K562 (cell line): ENCODE measurements at regions not wholly inside any gene's neighbourhood (a gene's known extent, or its start where the extent isn't known, plus 50 kb on each side); places are given as distances from the start of the nearest gene placed in this dataset.

Source experiments
- ATAC-seq: fragments of 200-7000 bp; cut with Tn5 transposase; 3 replicates; pipeline ENCODE4 v1.9.1; 2020; ENCODE audit warnings: moderate library complexity
- BruUV-seq: library from RNA; stranded (reverse); fragments of 400-500 nt; replicated peaks from 2 replicates; lab custom pipeline; 2021; lab: Mats Ljungman, UMichigan
- CTCF ChIA-PET: fragments of 300-600 bp; formaldehyde crosslinking; extraction: SDS; loops from one replicate; lab custom pipeline; 2021; ENCODE audit warnings: low intra/inter-chr PET ratio; lab: Yijun Ruan, JAX
- POLR2A ChIA-PET: fragments of 300-600, 350-650 bp; sonication (Branson Sonifier 250); formaldehyde crosslinking; extraction: SDS; loops from one replicate; lab custom pipeline; 2021; ENCODE audit warnings: antibody characterized with exemption, inconsistent platforms; lab: Yijun Ruan, JAX
- DNase-seq, 4 experiments: peaks; one replicate each; pipeline versions ENCODE4 v3.0.0 to v3.0.0-alpha.2; 2011 to 2018; ENCODE audit warnings: low spot score in 3 of 4, mixed read lengths in 3 of 4; ENCODE audit errors: extremely low read depth in 1 of 4
- FAIRE-seq: peaks from 2 replicates; lab custom pipeline; 2011; peaks lifted over from hg19 to GRCh38; lab: Jason Lieb, UNC
- H2AFZ ChIP-seq: 2 replicates; pipeline ENCODE4 v1.6.0; 2011; ENCODE audit warnings: low read depth, low read length, control low read depth, inconsistent platforms
- H3K27ac ChIP-seq: fragments of 200-600 bp; 3 replicates; pipeline ENCODE4 v1.8.0; 2011; ENCODE audit warnings: low read depth, mild to moderate bottlenecking, control low read depth, inconsistent platforms, low read length, moderate library complexity, mixed read lengths; ENCODE audit errors: extremely low read depth
- H3K27me3 ChIP-seq, 2 experiments: fragments of 300-600 bp in 1 of 2; 2 replicates in 1 of 2; 3 replicates in 1 of 2; pipeline versions ENCODE4 v1.6.0 to v1.8.0; 2011; ENCODE audit warnings: inconsistent platforms in 2 of 2, low read length in 2 of 2, mild to moderate bottlenecking in 1 of 2, mixed read lengths in 1 of 2, moderate library complexity in 1 of 2; ENCODE audit not compliant: control insufficient read depth in 2 of 2, insufficient read depth in 2 of 2
- H3K36me3 ChIP-seq: fragments of 300-600 bp; 3 replicates; pipeline ENCODE4 v1.8.0; 2011; ENCODE audit warnings: mild to moderate bottlenecking, low read length, inconsistent platforms; ENCODE audit not compliant: control insufficient read depth, insufficient read depth
- H3K4me1 ChIP-seq, 2 experiments: fragments of 200-600 bp in 1 of 2; replicated peaks in 1 of 2; 2 replicates in 1 of 2; 3 replicates in 1 of 2; pipeline versions ENCODE4 v1.5.1 to v1.8.0; 2011; ENCODE audit warnings: inconsistent platforms in 2 of 2, low read length in 2 of 2, mild to moderate bottlenecking in 1 of 2, mixed read lengths in 1 of 2, moderate library complexity in 1 of 2; ENCODE audit not compliant: control insufficient read depth in 2 of 2, insufficient read depth in 2 of 2
- H3K4me2 ChIP-seq: 2 replicates; pipeline ENCODE4 v1.6.1; 2011; ENCODE audit warnings: low read length, control low read depth, inconsistent platforms, mixed read lengths; ENCODE audit not compliant: insufficient read depth
- H3K4me3 ChIP-seq: fragments of 200-600 bp; sonication (generic), shearing (Covaris generic); 2 replicates; pipeline ENCODE4 v1.5.1; 2016; ENCODE audit warnings: control low read depth, inconsistent platforms
- H3K79me2 ChIP-seq: fragments of 200-600 bp; 3 replicates; pipeline ENCODE4 v1.8.0; 2011; ENCODE audit warnings: low read length, inconsistent platforms; ENCODE audit not compliant: control insufficient read depth, insufficient read depth
- H3K9ac ChIP-seq, 2 experiments: 2 replicates each; pipeline versions ENCODE4 v1.6.0 to v1.6.1; 2011; ENCODE audit warnings: low read depth in 2 of 2, low read length in 2 of 2, control low read depth in 1 of 2, inconsistent platforms in 1 of 2, mild to moderate bottlenecking in 1 of 2, mixed read lengths in 1 of 2; ENCODE audit not compliant: insufficient read depth in 1 of 2
- H3K9me1 ChIP-seq: one replicate; pipeline ENCODE4 v1.6.0; 2011; ENCODE audit warnings: inconsistent platforms, mild to moderate bottlenecking, low read length, moderate library complexity; ENCODE audit not compliant: control insufficient read depth, insufficient read depth
- H3K9me3 ChIP-seq: replicated peaks from 2 replicates; pipeline ENCODE4 v1.5.1; 2011; ENCODE audit warnings: low read depth, low read length, inconsistent platforms; ENCODE audit not compliant: control insufficient read depth, insufficient read depth
- H4K20me1 ChIP-seq: replicated peaks from 2 replicates; pipeline ENCODE4 v1.6.1; 2011; ENCODE audit warnings: low read length, inconsistent platforms, mixed read lengths; ENCODE audit not compliant: control insufficient read depth, insufficient read depth
- ESRRB ChIP-seq: fragments of 250-450 bp; sonication (Bioruptor Pico); IDR thresholded peaks from 2 replicates; pipeline ENCODE4 v1.5.0; 2020; ENCODE audit warnings: mild to moderate bottlenecking, moderate library complexity, borderline replicate concordance
- KLF1 ChIP-seq: fragments of 450-650 bp; IDR thresholded peaks from 2 replicates; pipeline ENCODE4 v1.6.1; 2016; ENCODE audit warnings: missing genetic modification characterization, missing compliant biosample characterization
- NR1H2 ChIP-seq: sonication (generic); formaldehyde crosslinking; IDR thresholded peaks from 2 replicates; pipeline ENCODE4 v1.4.0; 2020; ENCODE audit warnings: mild to moderate bottlenecking, missing genetic modification reagents
- RBM25 ChIP-seq: fragments of 200-400 bp; formaldehyde crosslinking; IDR thresholded peaks from 2 replicates; pipeline ENCODE4 v1.6.1; 2018; ENCODE audit warnings: low read length, low read depth, moderate library complexity; ENCODE audit not compliant: severe bottlenecking
- SMARCE1 ChIP-seq: fragments of 450-650 bp; IDR thresholded peaks from 2 replicates; pipeline ENCODE4 v1.7.1; 2016; ENCODE audit warnings: mild to moderate bottlenecking
- U2AF2 ChIP-seq: fragments of 200-400 bp; formaldehyde crosslinking; optimal IDR thresholded peaks from 2 replicates; pipeline ENCODE3; 2017; ENCODE audit warnings: low read depth, mild to moderate bottlenecking, low read length
- XRCC5 ChIP-seq: fragments of 200-400 bp; formaldehyde crosslinking; IDR thresholded peaks from 2 replicates; pipeline ENCODE4 v1.6.1; 2017; ENCODE audit warnings: low read depth, mild to moderate bottlenecking, low read length
- ZKSCAN1 ChIP-seq: fragments of 150-350 bp; IDR thresholded peaks from 2 replicates; pipeline ENCODE4 v1.6.1; 2016; ENCODE audit warnings: low read depth, low read length
- ZNF507 ChIP-seq: conservative IDR thresholded peaks from 2 replicates; pipeline ENCODE4 v1.6.1; 2017; ENCODE audit warnings: missing genetic modification characterization, missing compliant biosample characterization
- ZNF75A ChIP-seq: fragments of 450-650 bp; formaldehyde crosslinking; IDR thresholded peaks from 2 replicates; pipeline ENCODE4 v1.4.0; 2020; ENCODE audit warnings: mild to moderate bottlenecking
- WGBS: fragments of 100-300 bp; shearing (Covaris generic); methylation state at CpG from one replicate; pipeline ENCODE4 v1.1.6; 2016; ENCODE audit warnings: low coverage, mixed read lengths; ENCODE audit not compliant: insufficient coverage; ENCODE audit errors: missing lambda C conversion rate; 5-methylcytosine and 5-hydroxymethylcytosine counted together
- in situ Hi-C: fragments of 300-500 bp; cut with MboI; formaldehyde crosslinking; loops from 4 replicates; pipeline ENCODE4 v1.15.0; 2018; ENCODE audit warnings: inconsistent platforms, mixed read lengths
- intact Hi-C: fragments of 100-400 bp; cut with micrococcal nuclease; formaldehyde crosslinking; loops from 2 replicates; pipeline ENCODE4 v1.14.2; 2022
- TF ChIP-seq, protein P1 (sequence below): fragments of 450-650 bp; formaldehyde crosslinking; IDR thresholded peaks from 2 replicates; pipeline ENCODE4 v1.4.0; 2020; ENCODE audit warnings: mild to moderate bottlenecking, moderate library complexity

DNA sequence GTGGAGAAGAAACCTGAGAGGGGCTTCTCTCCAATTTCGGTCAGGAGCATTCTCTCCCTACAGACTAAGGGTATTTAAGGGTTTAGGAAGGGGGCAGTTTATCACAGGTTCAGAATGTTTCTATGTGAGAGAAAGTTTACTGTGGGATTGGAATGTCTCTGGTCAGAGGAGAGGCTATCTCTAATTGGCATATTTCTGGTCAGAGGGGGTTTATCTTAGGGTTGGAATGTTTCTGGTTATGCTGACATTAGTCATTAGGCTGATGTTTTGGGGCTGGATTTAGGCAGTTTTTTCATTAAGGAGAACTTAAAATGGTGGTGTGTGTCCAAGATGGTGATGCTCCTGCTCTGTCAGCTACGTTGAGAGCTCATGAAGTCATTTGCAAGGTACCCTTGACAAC is 758.0 kb downstream of the TYW1 start:
- POLR2A ChIA-PET = no interaction called here
- no peak overlapping the region for H3K27ac ChIP-seq

More for the DNA sequence above, 758.0 kb downstream of the TYW1 start:
- no peaks in the 10 kb centered on the region for H3K9me1 ChIP-seq
- H3K9me3 ChIP-seq = no peaks in the 10 kb centered on the region
- 0% methylated on average over 2 of the region's 2 CpGs for whole genome bisulfite sequencing
- in situ Hi-C loops (no loop called here), intact Hi-C loops (no loop called here)
- H3K27me3 ChIP-seq = no peaks in the 10 kb centered on the region
- TF ChIP-seq ZKSCAN1 (no peak), XRCC5 (no peak), RBM25 (no peak), ZNF507 (tag) (no peak), SMARCE1 (no peak), NR1H2 (CRISPR knock-in tag) (no peak), ESRRB (CRISPR knock-in tag) (no peak), ZNF75A (no peak), KLF1 (tag) (no peak), U2AF2 (no peak)
- TF ChIP-seq, protein P1, sequence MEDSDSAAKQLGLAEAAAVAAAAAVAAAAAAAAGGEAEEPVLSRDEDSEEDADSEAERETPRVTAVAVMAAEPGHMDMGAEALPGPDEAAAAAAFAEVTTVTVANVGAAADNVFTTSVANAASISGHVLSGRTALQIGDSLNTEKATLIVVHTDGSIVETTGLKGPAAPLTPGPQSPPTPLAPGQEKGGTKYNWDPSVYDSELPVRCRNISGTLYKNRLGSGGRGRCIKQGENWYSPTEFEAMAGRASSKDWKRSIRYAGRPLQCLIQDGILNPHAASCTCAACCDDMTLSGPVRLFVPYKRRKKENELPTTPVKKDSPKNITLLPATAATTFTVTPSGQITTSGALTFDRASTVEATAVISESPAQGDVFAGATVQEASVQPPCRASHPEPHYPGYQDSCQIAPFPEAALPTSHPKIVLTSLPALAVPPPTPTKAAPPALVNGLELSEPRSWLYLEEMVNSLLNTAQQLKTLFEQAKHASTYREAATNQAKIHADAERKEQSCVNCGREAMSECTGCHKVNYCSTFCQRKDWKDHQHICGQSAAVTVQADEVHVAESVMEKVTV (CRISPR knock-in tag) = no peak
- no peak for FAIRE-seq
- CTCF ChIA-PET = interaction anchor here (0.6 kb wide), 1 partner anchor 127 kb away, joined by 4 read pairs; no protein-coding TSS in a partner anchor
- DNase-seq = no peak
- no peaks in the 10 kb centered on the region for H4K20me1 ChIP-seq
- no peak overlapping the region for H2AFZ ChIP-seq
- H3K36me3 ChIP-seq = no peaks in the 10 kb centered on the region
- H3K4me3 ChIP-seq = no peak overlapping the region
- no TSS peak for BruUV-seq
- no peaks in the 10 kb centered on the region for H3K4me1 ChIP-seq
- no peak overlapping the region for H3K9ac ChIP-seq
- no peak for ATAC-seq
- no peaks in the 10 kb centered on the region for H3K79me2 ChIP-seq
- H3K4me2 ChIP-seq = no peak overlapping the region
